H9 (cell line): ENCODE measurements at regions not wholly inside any gene's neighbourhood (a gene's known extent, or its start where the extent isn't known, plus 50 kb on each side); places are given as distances from the start of the nearest gene placed in this dataset.

Source experiments
- DNase-seq: peaks from one replicate; pipeline ENCODE4 v3.0.0-alpha.2; 2017
- H2AFZ ChIP-seq: one replicate; pipeline ENCODE4 v1.6.1; 2013; ENCODE audit warnings: mild to moderate bottlenecking, low read length, control low read depth, moderate library complexity
- H2AK5ac ChIP-seq: 2 replicates; pipeline ENCODE4 v1.6.1; 2013; ENCODE audit warnings: low read length, control low read depth, mixed read lengths; ENCODE audit not compliant: insufficient read length
- H2BK120ac ChIP-seq: one replicate; pipeline ENCODE4 v1.6.1; 2013; ENCODE audit warnings: low read depth, mild to moderate bottlenecking, low read length, control low read depth, inconsistent platforms; ENCODE audit not compliant: poor library complexity, severe bottlenecking
- H2BK12ac ChIP-seq: 2 replicates; pipeline ENCODE4 v1.6.1; 2013; ENCODE audit warnings: low read length, control low read depth, mixed read lengths, low read depth; ENCODE audit not compliant: insufficient read length
- H2BK15ac ChIP-seq: 2 replicates; pipeline ENCODE4 v1.6.1; 2013; ENCODE audit warnings: low read depth, low read length, control low read depth
- H2BK20ac ChIP-seq: one replicate; pipeline ENCODE4 v1.6.1; 2013; ENCODE audit warnings: low read depth, mild to moderate bottlenecking, low read length, control low read depth, inconsistent platforms; ENCODE audit not compliant: poor library complexity, severe bottlenecking
- H2BK5ac ChIP-seq: 2 replicates; pipeline ENCODE4 v1.6.1; 2013; ENCODE audit warnings: low read length, control low read depth, mixed read lengths; ENCODE audit not compliant: insufficient read length
- H3K14ac ChIP-seq: 2 replicates; pipeline ENCODE4 v1.6.1; 2013; ENCODE audit warnings: low read length, control low read depth; ENCODE audit not compliant: insufficient read depth
- H3K18ac ChIP-seq: 2 replicates; pipeline ENCODE4 v1.6.1; 2013; ENCODE audit warnings: low read depth, mild to moderate bottlenecking, mixed read lengths, low read length, control low read depth; ENCODE audit not compliant: insufficient read length
- H3K23ac ChIP-seq: 2 replicates; pipeline ENCODE4 v1.6.1; 2013; ENCODE audit warnings: low read length, control low read depth, mixed read lengths, low read depth; ENCODE audit not compliant: insufficient read length
- H3K23me2 ChIP-seq: 2 replicates; pipeline ENCODE4 v1.6.1; 2013; ENCODE audit warnings: low read depth, mild to moderate bottlenecking, mixed read lengths, low read length, control low read depth; ENCODE audit not compliant: insufficient read length, poor library complexity, severe bottlenecking
- H3K27ac ChIP-seq: 2 replicates; pipeline ENCODE4 v1.5.1; 2013; ENCODE audit warnings: low read length, control low read depth, mixed read lengths, low read depth; ENCODE audit not compliant: insufficient read length
- H3K27me3 ChIP-seq: 2 replicates; pipeline ENCODE4 v1.6.1; 2013; ENCODE audit warnings: low read length, control low read depth, inconsistent platforms; ENCODE audit not compliant: insufficient read depth
- H3K4ac ChIP-seq: 2 replicates; pipeline ENCODE4 v1.6.1; 2013; ENCODE audit warnings: low read depth, mild to moderate bottlenecking, control low read depth, inconsistent platforms, low read length, moderate library complexity
- H3K4me1 ChIP-seq: 2 replicates; pipeline ENCODE4 v1.6.1; 2013; ENCODE audit warnings: low read length, control low read depth, inconsistent platforms; ENCODE audit not compliant: insufficient read depth
- H3K4me2 ChIP-seq: 2 replicates; pipeline ENCODE4 v1.6.1; 2013; ENCODE audit warnings: low read length, control low read depth, mixed read lengths; ENCODE audit not compliant: insufficient read length, insufficient read depth
- H3K56ac ChIP-seq: 2 replicates; pipeline ENCODE4 v1.6.1; 2013; ENCODE audit warnings: low read depth, mild to moderate bottlenecking, mixed read lengths, low read length, control low read depth; ENCODE audit not compliant: insufficient read length
- H3K79me1 ChIP-seq: 2 replicates; pipeline ENCODE4 v1.6.1; 2013; ENCODE audit warnings: low read depth, mild to moderate bottlenecking, moderate library complexity, low read length, control low read depth, inconsistent platforms; ENCODE audit not compliant: insufficient read depth, poor library complexity, severe bottlenecking
- H3K79me2 ChIP-seq: 2 replicates; pipeline ENCODE4 v1.6.1; 2013; ENCODE audit warnings: low read length, control low read depth, inconsistent platforms; ENCODE audit not compliant: insufficient read depth
- H3K9ac ChIP-seq: 2 replicates; pipeline ENCODE4 v1.6.1; 2013; ENCODE audit warnings: low read length, control low read depth, mixed read lengths; ENCODE audit not compliant: insufficient read length; ENCODE audit errors: extremely low read depth
- H3K9me3 ChIP-seq: one replicate; pipeline ENCODE4 v1.6.1; 2013; ENCODE audit warnings: low read depth, low read length, inconsistent platforms; ENCODE audit not compliant: control insufficient read depth
- H3T11ph ChIP-seq: one replicate; pipeline ENCODE4 v1.6.1; 2013; ENCODE audit warnings: mild to moderate bottlenecking, low read length, control low read depth, inconsistent platforms
- H4K20me1 ChIP-seq: one replicate; pipeline ENCODE4 v1.6.1; 2013; ENCODE audit not compliant: control insufficient read depth, insufficient read length, insufficient read depth
- H4K5ac ChIP-seq: 2 replicates; pipeline ENCODE4 v1.6.1; 2013; ENCODE audit warnings: low read depth, mild to moderate bottlenecking, mixed read lengths, low read length, control low read depth; ENCODE audit not compliant: insufficient read length
- H4K8ac ChIP-seq: replicated peaks from 2 replicates; pipeline ENCODE4 v1.6.1; 2013; ENCODE audit warnings: low read length, control low read depth, mixed read lengths, low read depth; ENCODE audit not compliant: insufficient read length
- H4K91ac ChIP-seq: 2 replicates; pipeline ENCODE4 v1.6.1; 2013; ENCODE audit warnings: low read depth, mild to moderate bottlenecking, moderate library complexity, mixed read lengths, low read length, control low read depth; ENCODE audit not compliant: insufficient read length
- H3K27ac Mint-ChIP-seq, 3 experiments: 2 replicates in 2 of 3; 3 replicates in 1 of 3; pipeline ENCODE4 v1.8.0; 2020 to 2021; ENCODE audit warnings: mixed read lengths in 3 of 3, mild to moderate bottlenecking in 1 of 3, moderate library complexity in 1 of 3
- H3K27me3 Mint-ChIP-seq: 2 replicates; pipeline ENCODE4 v1.8.0; 2021; ENCODE audit warnings: low read depth, mild to moderate bottlenecking, moderate library complexity, mixed read lengths
- H3K36me3 Mint-ChIP-seq, 3 experiments: 2 replicates in 2 of 3; 3 replicates in 1 of 3; pipeline ENCODE4 v1.8.0; 2020 to 2021; ENCODE audit warnings: low read depth in 3 of 3, mixed read lengths in 3 of 3; ENCODE audit not compliant: insufficient read depth in 1 of 3
- H3K4me1 Mint-ChIP-seq, 2 experiments: 2 replicates each; pipeline ENCODE4 v1.8.0; 2020; ENCODE audit warnings: mixed read lengths in 2 of 2
- H3K4me3 Mint-ChIP-seq, 2 experiments: 2 replicates in 1 of 2; 3 replicates in 1 of 2; pipeline ENCODE4 v1.8.0; 2020 to 2021; ENCODE audit warnings: mild to moderate bottlenecking in 2 of 2, mixed read lengths in 2 of 2, moderate library complexity in 1 of 2
- H3K9me3 Mint-ChIP-seq, 2 experiments: 2 replicates in 1 of 2; 3 replicates in 1 of 2; pipeline ENCODE4 v1.8.0; 2020; ENCODE audit warnings: mild to moderate bottlenecking in 2 of 2, mixed read lengths in 2 of 2, moderate library complexity in 1 of 2
- CTCF ChIP-seq: fragments of 200-600 bp; sonication (generic); conservative IDR thresholded peaks from 3 replicates; pipeline ENCODE4 v1.8.0; 2021; ENCODE audit warnings: antibody characterized with exemption, mild to moderate bottlenecking
- WGBS: extraction: QIAGEN DNeasy Blood & Tissue Kit; methylation state at CpG from one replicate; pipeline ENCODE4 v1.1.7; 2013; ENCODE audit warnings: missing lambda C conversion rate, low lambda C conversion rate, mixed read lengths; ENCODE audit not compliant: insufficient read length; ENCODE audit errors: extremely low coverage; 5-methylcytosine and 5-hydroxymethylcytosine counted together

DNA sequence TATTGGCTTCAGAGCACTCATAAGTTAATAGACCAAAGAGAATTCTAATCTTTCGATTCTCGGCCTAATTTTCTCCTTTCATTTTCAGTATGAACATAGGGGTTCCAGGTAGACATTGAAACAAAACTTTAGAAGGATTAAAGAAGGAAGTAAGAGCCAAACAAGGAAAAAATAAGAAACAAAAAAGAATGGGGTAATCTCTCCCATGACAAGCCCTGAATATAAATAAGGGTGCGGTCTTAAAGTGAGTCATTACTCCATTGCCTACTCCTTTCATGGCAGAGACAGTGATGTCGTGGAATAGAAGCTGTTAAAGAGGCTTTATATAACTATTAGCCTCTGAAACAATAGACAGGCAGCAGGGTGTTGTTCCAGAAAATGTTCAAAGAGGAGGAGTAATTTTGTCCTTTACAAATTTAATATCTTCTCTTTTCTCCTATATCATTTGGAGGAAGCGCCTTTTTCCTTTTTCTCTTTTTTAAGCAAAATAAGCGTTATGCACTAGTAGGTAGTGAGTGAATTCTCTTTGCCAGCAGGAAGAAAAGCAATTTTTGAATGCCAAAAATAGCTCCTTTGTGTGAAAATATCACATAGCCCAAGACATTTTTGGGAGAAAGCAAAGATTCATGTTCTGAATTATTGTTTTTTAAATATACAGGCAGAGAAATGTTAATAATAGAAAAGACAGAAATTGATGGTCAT lies 607.9 kb upstream of the KCNMB2 start:
- no peak overlapping the region for H2BK120ac ChIP-seq
- no peaks in the 10 kb centered on the region for H4K20me1 ChIP-seq
- no peak overlapping the region for H2BK5ac ChIP-seq
- no peak overlapping the region for H3T11ph ChIP-seq
- H3K9ac ChIP-seq: no peak overlapping the region
- H2BK12ac ChIP-seq: no peak overlapping the region
- no peak overlapping the region for H2BK15ac ChIP-seq
- no peak overlapping the region for H3K27ac Mint-ChIP-seq
- H3K4me3 Mint-ChIP-seq: no peak overlapping the region
- H4K5ac ChIP-seq: no peak overlapping the region
- no peaks in the 10 kb centered on the region for H3K9me3 Mint-ChIP-seq
- H3K4ac ChIP-seq: no peak overlapping the region
- H3K27ac ChIP-seq: no peak overlapping the region
- no peak for TF ChIP-seq CTCF
- no CpG with 5 or more reads among the region's 6 CpGs for WGBS
- no peak overlapping the region for H2AFZ ChIP-seq
- H3K27me3 ChIP-seq: no peaks in the 10 kb centered on the region
- H3K4me1 ChIP-seq: no peaks in the 10 kb centered on the region
- H3K18ac ChIP-seq: no peak overlapping the region
- H3K4me1 Mint-ChIP-seq: no peaks in the 10 kb centered on the region
- no peaks in the 10 kb centered on the region for H3K79me2 ChIP-seq
- H3K9me3 ChIP-seq: no peaks in the 10 kb centered on the region
- DNase-seq: no peak
- H4K91ac ChIP-seq: no peak overlapping the region
- no peak overlapping the region for H3K14ac ChIP-seq
- H3K23ac ChIP-seq: no peak overlapping the region
- no peak overlapping the region for H3K4me2 ChIP-seq
- no peaks in the 10 kb centered on the region for H3K23me2 ChIP-seq
- H4K8ac ChIP-seq: no peak overlapping the region
- no peak overlapping the region for H3K56ac ChIP-seq
- H3K79me1 ChIP-seq: no peaks in the 10 kb centered on the region
- H3K36me3 Mint-ChIP-seq: no peaks in the 10 kb centered on the region
- H2BK20ac ChIP-seq: no peak overlapping the region
- H3K27me3 Mint-ChIP-seq: no peaks in the 10 kb centered on the region
- no peak overlapping the region for H2AK5ac ChIP-seq
